ENCODE measurements at regions not wholly inside any gene's neighbourhood (a gene's known extent, or its start where the extent isn't known, plus 50 kb on each side); places are given as distances from the start of the nearest gene placed in this dataset.

DNA sequence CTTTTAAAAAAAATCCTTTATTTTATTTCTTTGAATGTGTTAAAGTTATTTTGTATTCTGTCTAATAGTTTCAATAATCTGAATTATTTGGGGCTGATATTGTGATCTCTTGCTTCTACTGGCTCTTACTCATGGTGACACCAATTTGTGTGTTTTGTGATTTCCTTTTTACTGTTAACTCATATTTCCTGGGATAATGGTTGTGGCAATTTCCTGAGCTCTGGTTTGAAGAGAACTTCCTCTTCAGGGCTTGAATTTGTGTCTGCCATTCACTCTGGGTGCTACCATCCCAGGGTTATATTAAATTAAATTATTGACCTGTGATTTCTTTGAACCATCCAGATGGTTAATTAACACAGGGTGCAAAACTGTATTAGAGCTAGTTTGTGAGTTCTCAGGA, 60.4 kb upstream of the RNF7 start:
- no peak for TF ChIP-seq POLR2A (IDR thresholded peaks at IDR 0.05)
- TF ChIP-seq, protein P1, sequence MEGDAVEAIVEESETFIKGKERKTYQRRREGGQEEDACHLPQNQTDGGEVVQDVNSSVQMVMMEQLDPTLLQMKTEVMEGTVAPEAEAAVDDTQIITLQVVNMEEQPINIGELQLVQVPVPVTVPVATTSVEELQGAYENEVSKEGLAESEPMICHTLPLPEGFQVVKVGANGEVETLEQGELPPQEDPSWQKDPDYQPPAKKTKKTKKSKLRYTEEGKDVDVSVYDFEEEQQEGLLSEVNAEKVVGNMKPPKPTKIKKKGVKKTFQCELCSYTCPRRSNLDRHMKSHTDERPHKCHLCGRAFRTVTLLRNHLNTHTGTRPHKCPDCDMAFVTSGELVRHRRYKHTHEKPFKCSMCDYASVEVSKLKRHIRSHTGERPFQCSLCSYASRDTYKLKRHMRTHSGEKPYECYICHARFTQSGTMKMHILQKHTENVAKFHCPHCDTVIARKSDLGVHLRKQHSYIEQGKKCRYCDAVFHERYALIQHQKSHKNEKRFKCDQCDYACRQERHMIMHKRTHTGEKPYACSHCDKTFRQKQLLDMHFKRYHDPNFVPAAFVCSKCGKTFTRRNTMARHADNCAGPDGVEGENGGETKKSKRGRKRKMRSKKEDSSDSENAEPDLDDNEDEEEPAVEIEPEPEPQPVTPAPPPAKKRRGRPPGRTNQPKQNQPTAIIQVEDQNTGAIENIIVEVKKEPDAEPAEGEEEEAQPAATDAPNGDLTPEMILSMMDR (IDR thresholded peaks at IDR 0.05): no peak
- no peak for TF ChIP-seq EP300 (IDR thresholded peaks at IDR 0.05)
